Neural progenitor cell (in vitro differentiated cells): ENCODE measurements at regions not wholly inside any gene's neighbourhood (a gene's known extent, or its start where the extent isn't known, plus 50 kb on each side); places are given as distances from the start of the nearest gene placed in this dataset.

Experiments used
- EZH2 ChIP-seq: fragments of 200-600 bp; sonication (generic); IDR thresholded peaks from 2 replicates; pipeline ENCODE4 v1.6.1; 2017; ENCODE audit warnings: antibody characterized with exemption, mild to moderate bottlenecking, moderate library complexity
- TF ChIP-seq, protein P1 (sequence below): fragments of 200-600 bp; sonication (generic); IDR thresholded peaks from 2 replicates; pipeline ENCODE4 v1.5.1; 2017; ENCODE audit warnings: antibody characterized with exemption, mild to moderate bottlenecking

DNA sequence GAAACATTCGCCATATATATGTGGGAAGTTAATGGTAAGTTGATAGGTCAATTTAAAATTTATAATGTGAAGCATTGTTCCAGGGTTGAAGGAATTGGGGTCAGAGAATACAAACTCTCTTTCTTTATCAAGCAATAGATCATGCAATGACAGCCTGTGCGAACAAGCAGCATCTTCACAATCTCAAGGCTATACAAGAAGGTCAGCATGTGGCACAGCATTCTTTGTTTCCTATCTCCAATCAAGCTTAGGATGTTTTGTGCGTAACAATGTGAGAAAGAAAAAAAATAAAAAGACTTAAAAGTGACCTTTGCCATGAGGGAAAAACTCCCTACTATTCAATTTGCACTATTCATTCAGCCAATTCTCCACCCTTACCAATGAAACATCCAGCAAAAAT, 288.1 kb upstream of the NECTIN3 start:
- TF ChIP-seq, protein P1, sequence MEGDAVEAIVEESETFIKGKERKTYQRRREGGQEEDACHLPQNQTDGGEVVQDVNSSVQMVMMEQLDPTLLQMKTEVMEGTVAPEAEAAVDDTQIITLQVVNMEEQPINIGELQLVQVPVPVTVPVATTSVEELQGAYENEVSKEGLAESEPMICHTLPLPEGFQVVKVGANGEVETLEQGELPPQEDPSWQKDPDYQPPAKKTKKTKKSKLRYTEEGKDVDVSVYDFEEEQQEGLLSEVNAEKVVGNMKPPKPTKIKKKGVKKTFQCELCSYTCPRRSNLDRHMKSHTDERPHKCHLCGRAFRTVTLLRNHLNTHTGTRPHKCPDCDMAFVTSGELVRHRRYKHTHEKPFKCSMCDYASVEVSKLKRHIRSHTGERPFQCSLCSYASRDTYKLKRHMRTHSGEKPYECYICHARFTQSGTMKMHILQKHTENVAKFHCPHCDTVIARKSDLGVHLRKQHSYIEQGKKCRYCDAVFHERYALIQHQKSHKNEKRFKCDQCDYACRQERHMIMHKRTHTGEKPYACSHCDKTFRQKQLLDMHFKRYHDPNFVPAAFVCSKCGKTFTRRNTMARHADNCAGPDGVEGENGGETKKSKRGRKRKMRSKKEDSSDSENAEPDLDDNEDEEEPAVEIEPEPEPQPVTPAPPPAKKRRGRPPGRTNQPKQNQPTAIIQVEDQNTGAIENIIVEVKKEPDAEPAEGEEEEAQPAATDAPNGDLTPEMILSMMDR = no peak
- TF ChIP-seq EZH2 = no peak
